HL-60/S4 treated with phorbol 12-myristate 13-acetate at 8.2 ng/mL for 4 days and 3 days (cell line): ENCODE measurements at regions not wholly inside any gene's neighbourhood (a gene's known extent, or its start where the extent isn't known, plus 50 kb on each side); places are given as distances from the start of the nearest gene placed in this dataset.

ENCODE experiments used
- in situ Hi-C: fragments of 300-500 bp; cut with MboI; formaldehyde crosslinking; loops from 2 replicates; pipeline ENCODE4 v1.15.0; 2022; ENCODE audit warnings: low sequenced_read_pairs

GRCh38 chr1:221150996-221151395 lies 271.8 kb downstream of the HLX start:
- in situ Hi-C loops, result no loop called here

GRCh38 chr1:221154932-221155331 lies 275.7 kb downstream of the HLX start:
- in situ Hi-C loops, result no loop called here

- in situ Hi-C loops, result no loop called here
Observed at GRCh38 chr1:221157026-221157761, 278.0 kb downstream of the HLX start.

- in situ Hi-C loops, result no loop called here
Observed at GRCh38 chr1:221159608-221160007, 280.4 kb downstream of the HLX start.

- in situ Hi-C loops, result no loop called here
Observed at GRCh38 chr1:221161571-221162041, 282.4 kb downstream of the HLX start.

- in situ Hi-C loops, result no loop called here
Observed at GRCh38 chr1:221162352-221162751, 283.1 kb downstream of the HLX start.

GRCh38 chr1:221162939-221163338 lies 283.7 kb downstream of the HLX start:
- in situ Hi-C loops, result no loop called here

- in situ Hi-C loops, result no loop called here
Observed at GRCh38 chr1:221164029-221164428, 284.8 kb downstream of the HLX start.

- in situ Hi-C loops, result no loop called here
Observed at GRCh38 chr1:221164951-221165838, 286.0 kb downstream of the HLX start.

- in situ Hi-C loops, result no loop called here
Observed at GRCh38 chr1:221165839-221166500, 286.7 kb downstream of the HLX start.

GRCh38 chr1:221166559-221167318 lies 287.5 kb downstream of the HLX start:
- in situ Hi-C loops, result no loop called here

- in situ Hi-C loops, result no loop called here
Observed at GRCh38 chr1:221169447-221169889, 290.2 kb downstream of the HLX start.

GRCh38 chr1:221170171-221170570 lies 290.9 kb downstream of the HLX start:
- in situ Hi-C loops, result no loop called here

GRCh38 chr1:221171768-221172167 lies 292.5 kb downstream of the HLX start:
- in situ Hi-C loops, result no loop called here

- in situ Hi-C loops, result no loop called here
Observed at GRCh38 chr1:221172841-221173240, 293.6 kb downstream of the HLX start.

- in situ Hi-C loops, result no loop called here
Observed at GRCh38 chr1:221174330-221174993, 295.2 kb downstream of the HLX start.

- in situ Hi-C loops, result no loop called here
Observed at GRCh38 chr1:221175249-221175648, 296.0 kb downstream of the HLX start.

- in situ Hi-C loops, result no loop called here
Observed at GRCh38 chr1:221180704-221181368, 301.6 kb downstream of the HLX start.

GRCh38 chr1:221182791-221183533 lies 303.7 kb downstream of the HLX start:
- in situ Hi-C loops, result no loop called here
